Adrenal gland (tissue), 9 donors: ENCODE measurements at regions not wholly inside any gene's neighbourhood (a gene's known extent, or its start where the extent isn't known, plus 50 kb on each side); places are given as distances from the start of the nearest gene placed in this dataset.
"Not testable (repeated sequence)": the region's sequence is repeated elsewhere in the genome, so short reads cannot be mapped to it uniquely, and the experiment has no call there.

Experiments used
- DNase-seq, 7 donors: peaks; one replicate each; pipeline ENCODE4 v3.0.0-alpha.2; 2019 to 2020
- H3K27ac ChIP-seq, 5 donors: fragments of 200-600 bp; sonication (generic) in 4 of 5; 1 replicate in 3 of 5; 2 replicates in 2 of 5; pipeline versions ENCODE4 v1.5.1 to v1.8.0; 2016 to 2020; ENCODE audit warnings: mild to moderate bottlenecking in 1 of 5
- H3K27me3 ChIP-seq: fragments of 200-600 bp; 2 replicates; pipeline ENCODE4 v1.8.0; 2021
- H3K36me3 ChIP-seq, 2 donors: fragments of 200-600 bp; replicated peaks in 1 of 2; 1 replicate in 1 of 2; 2 replicates in 1 of 2; pipeline versions ENCODE4 v1.5.1 to v1.8.0; 2018 to 2022
- H3K4me1 ChIP-seq, 2 donors: fragments of 200-600 bp; replicated peaks in 1 of 2; 1 replicate in 1 of 2; 2 replicates in 1 of 2; pipeline versions ENCODE4 v1.5.1 to v1.8.0; 2018 to 2021
- H3K4me3 ChIP-seq, 4 donors: fragments of 200-600 bp; sonication (generic) in 3 of 4; one replicate each; pipeline ENCODE4 v1.5.1; 2016 to 2018
- H3K9me3 ChIP-seq, 3 donors: fragments of 200-600 bp; sonication (generic) in 1 of 3; replicated peaks in 1 of 3; 1 replicate in 2 of 3; 2 replicates in 1 of 3; pipeline versions ENCODE4 v1.5.1 to v1.8.0; 2016 to 2021
- POLR2A ChIP-seq, 2 donors: fragments of 450-650 bp; IDR thresholded peaks; one replicate each; pipeline ENCODE4 v1.6.1; 2017; ENCODE audit warnings: antibody characterized with exemption in 2 of 2, mild to moderate bottlenecking in 2 of 2, moderate library complexity in 1 of 2
- WGBS, 4 donors: extraction: QIAGEN DNeasy Blood & Tissue Kit in 2 of 4; methylation state at CpG; one replicate each; pipeline versions ENCODE4 v1.1.5 to v1.1.7; 2013 to 2017; 5-methylcytosine and 5-hydroxymethylcytosine counted together
- intact Hi-C, 2 donors: fragments of 100-400 bp; cut with DNase I; formaldehyde crosslinking; loops; one replicate each; pipeline versions ENCODE4 v1.14.1 to v1.15.0; 2022 to 2023
- microRNA counts, 2 donors: library from miRNA; unstranded; fragments of <30 nt; microRNA quantifications; one replicate each; lab custom pipeline; 2016
- microRNA-seq, 3 donors: library from miRNA; unstranded; fragments of <30 nt; microRNA quantifications; one replicate each; pipeline ENCODE4, GENCODE V29; 2017 to 2020
- small RNA-seq, 2 donors: library from RNA; depleted of rRNA; stranded (forward); fragments of <200 nt; gene quantifications; one replicate each; pipeline ENCODE3, GENCODE V24; 2016
- TF ChIP-seq, protein P1 (sequence below), 6 experiments: fragments of 450-650 bp in 4 of 6; fragments of 200-600 bp in 2 of 6; sonication (generic) in 1 of 6; IDR thresholded peaks; 1 replicate in 5 of 6; 2 replicates in 1 of 6; pipeline versions ENCODE4 v1.5.1 to v1.8.0; 2016 to 2021; ENCODE audit warnings: antibody characterized with exemption in 6 of 6, mild to moderate bottlenecking in 2 of 6, moderate library complexity in 1 of 6
- donor health status: healthy with polysubstance abuse.
- donor health status: Bipolar disorder and iron deficiency.
- donor health status: DM: yes; HTN: yes; CAD: no.
- donor health status: DM: no; HTN: no; CAD: no.
- donor health status: DM: no; HTN: no; CAD: no.

DNA sequence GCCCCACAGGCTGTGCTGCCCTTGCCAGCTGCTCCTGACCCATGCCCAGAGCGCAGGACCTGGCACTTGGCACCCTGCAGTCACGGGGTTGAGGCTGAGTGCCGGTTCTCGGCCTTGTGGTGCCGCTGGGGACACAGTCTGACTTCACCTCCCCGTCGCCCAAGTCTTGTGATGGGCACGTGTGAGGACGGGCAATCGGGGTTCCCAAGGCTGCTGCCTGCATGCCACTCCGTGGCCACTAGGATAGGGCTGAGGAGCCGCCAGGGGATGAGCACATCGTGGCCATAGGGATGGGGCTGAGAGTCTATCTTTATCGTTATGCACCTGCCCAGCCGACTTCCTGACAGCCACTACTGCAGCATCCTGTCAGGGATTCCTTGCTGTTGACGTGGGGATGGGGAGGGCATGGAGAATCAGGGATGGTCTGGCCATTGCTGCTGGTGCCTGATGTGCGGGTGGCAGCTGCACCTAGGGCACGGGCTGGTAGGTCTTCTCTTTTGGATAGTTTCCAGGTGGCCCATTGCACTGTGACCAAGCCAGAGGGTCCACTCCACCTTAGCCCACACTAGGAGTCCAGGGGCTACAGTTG is 243.5 kb downstream of the FOXD4L6 start:
- WGBS, 4 donors: 80 to 88% (median 84%) methylated on average over 8 to 18 of the region's 18 CpGs
- H3K27ac ChIP-seq, intact Hi-C loops, H3K36me3 ChIP-seq, DNase-seq, H3K27me3 ChIP-seq, H3K4me3 ChIP-seq, H3K4me1 ChIP-seq: not testable (repeated sequence)
- H3K9me3 ChIP-seq: peaks cover 0 to 66% (median 0%) of the 10 kb centered on the region in 3 donors

DNA sequence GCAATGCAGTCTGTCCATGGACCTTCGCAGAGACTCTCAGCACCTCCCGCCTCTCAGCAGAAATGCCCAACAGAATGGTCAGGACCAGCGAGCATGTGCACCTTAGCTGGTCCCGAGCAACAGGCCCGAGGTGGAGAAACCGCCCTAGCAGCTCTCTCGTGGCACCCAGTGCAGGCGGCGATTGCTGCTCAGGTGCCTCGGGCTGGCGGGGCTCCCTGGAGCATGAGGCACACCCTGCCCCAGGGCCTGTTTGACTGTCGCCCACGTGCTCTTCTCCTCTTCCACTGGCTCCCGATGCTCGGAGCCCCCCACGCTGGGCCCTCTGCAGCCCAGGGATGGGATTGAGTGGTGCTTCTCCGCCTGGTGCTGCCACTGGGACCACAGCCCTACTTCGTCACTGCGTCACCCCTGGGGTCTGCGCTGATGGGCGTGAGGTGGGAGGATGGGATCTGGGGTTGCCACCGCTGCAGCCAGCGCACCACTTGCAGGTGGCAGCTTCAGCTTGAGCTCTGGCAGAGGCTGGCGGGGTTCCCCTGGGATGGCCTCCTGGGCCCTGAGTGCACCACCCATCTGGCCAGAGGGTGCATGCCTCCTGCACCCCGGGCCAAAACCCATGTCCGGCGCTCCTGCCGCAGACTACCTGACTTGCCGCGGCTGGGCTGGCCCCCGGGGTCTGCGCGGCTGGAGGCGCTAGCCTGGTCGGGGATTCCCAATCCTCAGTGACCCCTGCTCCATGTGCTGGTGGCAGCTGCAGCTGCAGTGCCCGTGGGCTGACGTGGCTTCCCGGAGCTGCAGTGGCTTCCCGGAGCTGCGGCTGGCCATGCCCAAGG is 244.2 kb downstream of the FOXD4L6 start:
- no peak overlapping the region for H3K27ac ChIP-seq
- no peaks in the 10 kb centered on the region for H3K36me3 ChIP-seq
- peak in 1 of 7 donors; percentile 15 for DNase-seq
- no peaks in the 10 kb centered on the region for H3K4me1 ChIP-seq
- H3K4me3 ChIP-seq: no peak overlapping the region
- intact Hi-C loops: no loop called here
- peaks cover 0 to 62% (median 0%) of the 10 kb centered on the region in 3 donors for H3K9me3 ChIP-seq
- 90 to 94% (median 93%) methylated on average over 25 to 40 of the region's 40 CpGs for WGBS, 4 donors
- TF ChIP-seq, protein P1, sequence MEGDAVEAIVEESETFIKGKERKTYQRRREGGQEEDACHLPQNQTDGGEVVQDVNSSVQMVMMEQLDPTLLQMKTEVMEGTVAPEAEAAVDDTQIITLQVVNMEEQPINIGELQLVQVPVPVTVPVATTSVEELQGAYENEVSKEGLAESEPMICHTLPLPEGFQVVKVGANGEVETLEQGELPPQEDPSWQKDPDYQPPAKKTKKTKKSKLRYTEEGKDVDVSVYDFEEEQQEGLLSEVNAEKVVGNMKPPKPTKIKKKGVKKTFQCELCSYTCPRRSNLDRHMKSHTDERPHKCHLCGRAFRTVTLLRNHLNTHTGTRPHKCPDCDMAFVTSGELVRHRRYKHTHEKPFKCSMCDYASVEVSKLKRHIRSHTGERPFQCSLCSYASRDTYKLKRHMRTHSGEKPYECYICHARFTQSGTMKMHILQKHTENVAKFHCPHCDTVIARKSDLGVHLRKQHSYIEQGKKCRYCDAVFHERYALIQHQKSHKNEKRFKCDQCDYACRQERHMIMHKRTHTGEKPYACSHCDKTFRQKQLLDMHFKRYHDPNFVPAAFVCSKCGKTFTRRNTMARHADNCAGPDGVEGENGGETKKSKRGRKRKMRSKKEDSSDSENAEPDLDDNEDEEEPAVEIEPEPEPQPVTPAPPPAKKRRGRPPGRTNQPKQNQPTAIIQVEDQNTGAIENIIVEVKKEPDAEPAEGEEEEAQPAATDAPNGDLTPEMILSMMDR (IDR thresholded peaks at IDR 0.05): no peak
- no peak for TF ChIP-seq POLR2A (IDR thresholded peaks at IDR 0.05)
- H3K27me3 ChIP-seq: no peaks in the 10 kb centered on the region

DNA sequence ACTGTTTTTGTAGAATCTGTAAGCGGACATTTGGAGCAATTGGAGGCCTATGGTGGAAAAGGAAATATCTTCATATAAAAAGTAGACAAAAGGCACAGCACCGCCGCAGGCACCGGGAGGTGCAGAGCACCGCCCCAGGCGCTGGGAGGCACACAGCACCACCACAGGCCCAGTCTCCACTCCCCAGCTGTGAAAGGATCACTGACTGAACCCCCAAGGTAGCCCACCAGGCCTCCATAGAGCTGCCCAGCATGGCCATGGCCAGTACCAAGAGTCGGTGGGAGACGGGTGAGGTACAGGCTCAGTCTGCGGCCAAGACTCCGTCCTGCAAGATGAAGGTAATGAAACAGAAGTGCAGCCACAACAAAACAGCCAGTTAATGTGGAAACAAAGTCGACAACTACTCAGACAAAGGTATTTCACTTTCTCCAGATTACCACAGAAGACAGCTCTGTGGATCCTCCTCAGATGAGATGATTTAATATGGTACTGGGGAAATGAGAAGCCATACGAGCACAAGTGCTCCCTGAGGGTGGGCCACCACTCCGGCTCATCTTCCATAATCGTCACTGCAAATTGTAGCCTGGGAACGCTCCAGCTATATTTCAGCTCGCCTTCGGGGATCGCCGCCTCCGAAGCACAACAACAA is 244.9 kb downstream of the FOXD4L6 start:
- H3K27ac ChIP-seq, DNase-seq: not testable (repeated sequence)
- 90 to 94% (median 93%) methylated on average over 20 of the region's 20 CpGs for WGBS, 4 donors

DNA sequence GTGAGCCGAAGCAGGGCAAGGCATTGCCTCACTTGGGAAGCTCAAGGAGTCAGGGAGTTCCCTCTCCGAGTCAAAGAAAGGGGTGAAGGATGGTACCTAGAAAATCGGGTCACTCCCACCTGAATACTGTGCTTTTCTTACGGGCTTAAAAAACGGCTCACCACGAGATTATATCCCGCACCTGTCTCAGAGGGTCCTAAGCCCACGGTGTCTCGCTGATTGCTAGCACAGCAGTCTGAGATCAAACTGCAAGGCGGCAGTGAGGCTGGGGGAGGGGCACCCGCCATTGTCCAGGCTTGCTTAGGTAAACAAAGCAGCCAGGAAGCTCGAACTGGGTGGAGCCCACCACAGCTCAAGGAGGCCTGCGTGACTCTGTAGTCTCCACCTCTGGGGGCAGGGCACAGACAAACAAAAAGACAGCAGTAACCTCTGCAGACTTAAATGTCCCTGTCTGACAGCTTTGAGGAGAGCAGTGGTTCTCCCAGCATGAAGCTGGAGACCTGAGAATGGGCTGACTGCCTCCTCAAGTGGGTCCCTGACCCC is 254.7 kb downstream of the FOXD4L6 start:
- H3K4me3 ChIP-seq, H3K4me1 ChIP-seq, H3K27ac ChIP-seq, H3K27me3 ChIP-seq, DNase-seq, H3K36me3 ChIP-seq, intact Hi-C loops: not testable (repeated sequence)
- 78 to 89% (median 83%) methylated on average over 10 to 13 of the region's 13 CpGs for WGBS, 4 donors
- H3K9me3 ChIP-seq: peaks cover 0 to 44% (median 0%) of the 10 kb centered on the region in 3 donors

More for the DNA sequence above, 244.9 kb downstream of the FOXD4L6 start:
- intact Hi-C loops, H3K36me3 ChIP-seq, H3K4me3 ChIP-seq, H3K4me1 ChIP-seq, H3K27me3 ChIP-seq: not testable (repeated sequence)
- peaks cover 0 to 59% (median 0%) of the 10 kb centered on the region in 3 donors for H3K9me3 ChIP-seq

DNA sequence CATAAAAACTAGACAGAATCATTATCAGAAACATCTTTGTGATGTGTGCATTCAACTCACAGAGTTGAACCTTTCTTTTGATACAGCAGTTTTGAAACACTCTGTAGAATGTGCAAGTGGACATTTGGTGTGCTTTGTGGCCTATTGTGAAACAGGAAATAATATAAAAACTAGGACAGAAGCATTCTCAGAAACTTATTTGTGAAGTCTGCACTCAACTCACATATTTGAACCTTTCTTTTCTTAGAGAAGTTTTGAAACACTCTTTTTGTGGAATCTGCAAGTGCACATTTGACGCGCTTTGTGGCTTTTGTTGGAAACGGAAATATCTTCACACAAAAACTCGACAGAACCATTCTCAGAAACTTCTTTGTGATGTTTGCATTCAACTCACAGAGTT is 260.0 kb downstream of the FOXD4L6 start:
- H3K27ac ChIP-seq, DNase-seq, intact Hi-C loops, H3K4me1 ChIP-seq, H3K36me3 ChIP-seq, H3K4me3 ChIP-seq, H3K27me3 ChIP-seq: not testable (repeated sequence)
- peaks cover 0 to 53% (median 0%) of the 10 kb centered on the region in 3 donors for H3K9me3 ChIP-seq
- 73 to 93% (median 80%) methylated on average over 4 of the region's 4 CpGs for WGBS, 4 donors

MicroRNAs encoded in the stretch of these regions (microRNA counts, 767-probe panel; counts per million panel counts)
- microRNA hsa-miR-1299 (lab: Ali Mortazavi, UCI): 0 counts per million in 2 donors

Small RNAs in the stretch of these regions (microRNA-seq; reads per million reads assigned to microRNA genes)
- gene MIR1299: 0 reads per million in 3 donors

Small RNAs in the stretch of these regions (small RNA-seq; reads per million reads assigned to genes)
- 0 reads per million in 2 donors for gene AL353626.2
- gene MIR1299: 0 reads per million in 2 donors
